Omental fat pad (tissue), 3 donors: ENCODE measurements at regions not wholly inside any gene's neighbourhood (a gene's known extent, or its start where the extent isn't known, plus 50 kb on each side); places are given as distances from the start of the nearest gene placed in this dataset.

Source experiments
- ATAC-seq: fragments of 150-250 bp; one replicate; pipeline ENCODE4 v1.9.1; 2016; ENCODE audit warnings: mild to moderate bottlenecking, moderate library complexity; ENCODE audit not compliant: low FRiP score
- DNase-seq: peaks from one replicate; pipeline ENCODE4 v3.0.0-alpha.2; 2019; ENCODE audit warnings: low spot score
- CTCF ChIP-seq, 3 donors: fragments of 450-650 bp; IDR thresholded peaks; one replicate each; pipeline ENCODE4 v1.5.1; 2016 to 2017; ENCODE audit warnings: antibody characterized with exemption in 3 of 3, mild to moderate bottlenecking in 3 of 3, moderate library complexity in 2 of 3

DNA sequence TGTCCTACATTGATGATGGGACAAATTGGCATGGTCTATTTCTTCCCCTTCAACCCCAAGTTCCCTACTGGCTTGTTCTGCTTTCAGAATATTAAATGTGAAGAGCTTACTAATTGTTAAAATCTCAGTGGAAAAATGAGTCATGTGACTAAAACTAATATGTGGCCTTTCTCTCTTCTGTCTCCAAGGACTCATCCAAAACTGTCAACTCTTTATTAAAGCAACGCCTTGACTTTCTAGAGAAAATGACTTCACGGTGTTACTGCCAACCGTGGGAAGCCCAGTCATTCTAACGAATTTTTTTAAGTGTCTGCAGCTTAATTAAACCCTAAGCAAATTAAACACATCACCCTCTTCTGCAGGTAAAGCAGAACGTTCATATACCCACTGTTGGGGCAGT lies 431.6 kb downstream of the DTWD2 start:
- no peak for ATAC-seq
- TF ChIP-seq CTCF (IDR thresholded peaks at IDR 0.05) = no peak

DNA sequence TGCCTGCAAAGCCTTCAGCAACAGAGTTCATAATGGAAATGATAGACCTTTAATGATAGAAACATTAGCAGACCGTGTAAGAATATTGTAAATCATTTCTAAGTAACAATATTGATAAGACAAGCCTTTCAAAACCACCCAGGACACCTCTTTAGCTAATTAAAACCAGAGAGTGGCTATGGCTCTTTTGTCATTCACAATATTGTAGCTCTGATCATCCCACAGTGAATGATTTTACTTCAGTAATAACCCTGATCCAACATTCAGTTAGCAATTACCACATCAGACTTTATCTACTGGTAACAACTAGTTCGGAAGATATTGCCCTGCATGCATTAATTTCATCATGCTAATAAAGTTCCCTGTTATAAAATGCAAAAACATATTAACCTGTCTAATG lies 432.6 kb downstream of the DTWD2 start:
- TF ChIP-seq CTCF (IDR thresholded peaks at IDR 0.05) = no peak
- ATAC-seq = no peak
- DNase-seq = no peak

More for the DNA sequence above, 431.6 kb downstream of the DTWD2 start:
- DNase-seq = no peak

DNA sequence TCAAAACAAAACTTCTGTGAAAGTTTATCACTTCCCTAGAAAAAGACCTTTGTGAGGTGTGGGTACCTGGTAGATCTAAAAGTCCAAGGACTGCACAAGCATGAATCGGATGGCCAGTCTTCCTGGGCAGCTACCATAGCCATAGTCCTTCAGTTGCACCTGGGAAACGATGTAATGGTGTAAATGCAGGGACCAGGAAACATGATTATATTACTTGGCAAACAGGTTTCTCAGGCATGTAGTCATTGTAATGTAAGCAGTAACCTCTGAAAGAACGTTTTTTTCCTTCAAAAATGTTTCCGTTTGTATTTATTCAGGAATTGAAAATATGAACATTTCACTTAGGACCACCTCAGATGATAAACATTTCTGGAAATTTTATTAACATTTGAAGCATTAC lies 433.4 kb downstream of the DTWD2 start:
- ATAC-seq (no peak), DNase-seq (no peak)
- no peak for TF ChIP-seq CTCF (IDR thresholded peaks at IDR 0.05)

DNA sequence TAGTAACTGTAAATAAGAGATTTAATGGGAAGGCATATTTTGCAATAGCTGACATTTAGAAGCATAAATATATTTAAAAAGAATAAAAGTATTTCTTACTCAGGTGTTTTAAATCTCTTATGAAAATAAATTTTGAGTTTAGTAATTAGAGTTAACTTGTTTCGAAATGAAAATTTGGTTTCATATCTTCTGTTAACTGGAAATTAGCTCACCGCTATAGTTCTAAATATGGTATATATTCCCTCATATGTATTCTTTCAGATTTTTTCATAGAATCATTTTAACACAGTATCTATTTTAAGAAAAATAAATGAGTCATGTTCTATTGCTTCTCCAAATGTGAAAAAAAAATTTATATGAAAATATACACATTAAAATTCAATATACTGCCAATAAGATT lies 434.1 kb downstream of the DTWD2 start:
- no peak for TF ChIP-seq CTCF (IDR thresholded peaks at IDR 0.05)
- DNase-seq = no peak
- no peak for ATAC-seq

DNA sequence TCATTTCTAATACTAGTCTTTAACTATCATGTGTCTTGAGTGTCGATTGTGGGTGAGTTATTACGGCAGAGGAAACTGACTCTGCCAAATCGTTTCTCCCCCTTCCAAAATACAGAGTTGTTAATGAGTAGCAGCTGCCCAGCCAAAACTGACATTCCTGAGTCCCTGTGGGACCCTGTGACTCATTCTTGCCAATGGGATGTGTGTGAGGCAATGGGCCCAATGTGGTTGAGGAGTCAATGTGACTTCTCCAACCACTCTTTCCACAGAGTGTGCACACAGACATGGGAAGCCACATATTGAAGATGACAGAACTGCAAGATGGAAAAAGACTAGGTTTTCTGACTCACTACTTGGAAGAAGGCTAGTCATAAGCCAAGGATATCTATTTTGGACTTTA lies 434.7 kb downstream of the DTWD2 start:
- no peak for TF ChIP-seq CTCF (IDR thresholded peaks at IDR 0.05)
- DNase-seq (no peak), ATAC-seq (no peak)

GRCh38 chr5:118552731-118553360 lies 435.5 kb downstream of the DTWD2 start:
- ATAC-seq (no peak), DNase-seq (no peak)
- TF ChIP-seq CTCF (IDR thresholded peaks at IDR 0.05) = no peak

- DNase-seq (no peak), ATAC-seq (no peak)
- TF ChIP-seq CTCF (IDR thresholded peaks at IDR 0.05) = no peak
These were observed 436.2 kb downstream of the DTWD2 start for GRCh38 chr5:118552146-118552545.
